Glutamatergic neuron (in vitro differentiated cells): ENCODE measurements at regions not wholly inside any gene's neighbourhood (a gene's known extent, or its start where the extent isn't known, plus 50 kb on each side); places are given as distances from the start of the nearest gene placed in this dataset.
"Not testable (repeated sequence)": the region's sequence is repeated elsewhere in the genome, so short reads cannot be mapped to it uniquely, and the experiment has no call there.

Experiments used
- DNase-seq: peaks from one replicate; pipeline ENCODE4 v3.0.0; 2022
- H3K27ac Mint-ChIP-seq: one replicate; pipeline ENCODE4 v1.8.0; 2020; ENCODE audit warnings: mild to moderate bottlenecking, mixed read lengths, inconsistent platforms; ENCODE audit not compliant: unreplicated experiment
- H3K27me3 Mint-ChIP-seq: one replicate; pipeline ENCODE4 v1.8.0; 2020; ENCODE audit warnings: mild to moderate bottlenecking, moderate library complexity, mixed read lengths, inconsistent platforms; ENCODE audit not compliant: unreplicated experiment
- H3K36me3 Mint-ChIP-seq: one replicate; pipeline ENCODE4 v1.8.0; 2020; ENCODE audit warnings: mild to moderate bottlenecking, mixed read lengths, inconsistent platforms; ENCODE audit not compliant: unreplicated experiment
- H3K4me1 Mint-ChIP-seq: one replicate; pipeline ENCODE4 v1.8.0; 2020; ENCODE audit warnings: mild to moderate bottlenecking, low read depth, mixed read lengths, inconsistent platforms; ENCODE audit not compliant: unreplicated experiment
- H3K4me3 Mint-ChIP-seq: one replicate; pipeline ENCODE4 v1.8.0; 2020; ENCODE audit warnings: mild to moderate bottlenecking, mixed read lengths, inconsistent platforms; ENCODE audit not compliant: unreplicated experiment
- H3K9me3 Mint-ChIP-seq: one replicate; pipeline ENCODE4 v1.8.0; 2020; ENCODE audit warnings: mild to moderate bottlenecking, moderate library complexity, mixed read lengths, inconsistent platforms; ENCODE audit not compliant: unreplicated experiment
- TF ChIP-seq, protein P1 (sequence below): fragments of 200-600 bp; sonication (generic); IDR thresholded peaks from one replicate; pipeline ENCODE4 v1.5.0; 2021; ENCODE audit not compliant: partially characterized antibody, unreplicated experiment

DNA sequence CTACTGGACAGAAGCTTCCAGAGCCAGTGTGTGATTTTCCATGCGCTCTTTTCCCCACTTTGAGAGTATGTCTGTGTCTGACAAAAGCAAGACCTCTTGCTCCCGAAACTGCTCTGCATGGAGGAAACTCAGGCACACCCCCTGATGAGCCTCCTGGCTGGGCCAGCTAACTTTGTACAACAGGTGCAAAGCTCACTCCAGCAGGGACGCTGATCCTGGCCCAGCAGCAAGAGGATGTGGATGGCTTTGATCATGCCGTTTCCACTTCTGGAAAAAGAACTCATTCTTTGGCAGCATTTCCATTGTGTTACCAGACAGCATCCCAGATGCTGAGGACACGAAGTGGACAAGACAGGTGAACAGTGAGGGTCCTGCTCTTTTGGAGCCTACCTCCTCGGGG is 103.1 kb downstream of the TLR5 start:
- Mint-ChIP-seq H3K9me3 (peaks cover 6% of the 10 kb centered on the region), H3K36me3 (no peaks in the 10 kb centered on the region), H3K27me3 (no peaks in the 10 kb centered on the region), H3K27ac (no peak overlapping the region), H3K4me3 (no peak overlapping the region), H3K4me1 (peaks cover 7% of the 10 kb centered on the region)
- no peak for DNase-seq
- TF ChIP-seq, protein P1, sequence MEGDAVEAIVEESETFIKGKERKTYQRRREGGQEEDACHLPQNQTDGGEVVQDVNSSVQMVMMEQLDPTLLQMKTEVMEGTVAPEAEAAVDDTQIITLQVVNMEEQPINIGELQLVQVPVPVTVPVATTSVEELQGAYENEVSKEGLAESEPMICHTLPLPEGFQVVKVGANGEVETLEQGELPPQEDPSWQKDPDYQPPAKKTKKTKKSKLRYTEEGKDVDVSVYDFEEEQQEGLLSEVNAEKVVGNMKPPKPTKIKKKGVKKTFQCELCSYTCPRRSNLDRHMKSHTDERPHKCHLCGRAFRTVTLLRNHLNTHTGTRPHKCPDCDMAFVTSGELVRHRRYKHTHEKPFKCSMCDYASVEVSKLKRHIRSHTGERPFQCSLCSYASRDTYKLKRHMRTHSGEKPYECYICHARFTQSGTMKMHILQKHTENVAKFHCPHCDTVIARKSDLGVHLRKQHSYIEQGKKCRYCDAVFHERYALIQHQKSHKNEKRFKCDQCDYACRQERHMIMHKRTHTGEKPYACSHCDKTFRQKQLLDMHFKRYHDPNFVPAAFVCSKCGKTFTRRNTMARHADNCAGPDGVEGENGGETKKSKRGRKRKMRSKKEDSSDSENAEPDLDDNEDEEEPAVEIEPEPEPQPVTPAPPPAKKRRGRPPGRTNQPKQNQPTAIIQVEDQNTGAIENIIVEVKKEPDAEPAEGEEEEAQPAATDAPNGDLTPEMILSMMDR = no peak

DNA sequence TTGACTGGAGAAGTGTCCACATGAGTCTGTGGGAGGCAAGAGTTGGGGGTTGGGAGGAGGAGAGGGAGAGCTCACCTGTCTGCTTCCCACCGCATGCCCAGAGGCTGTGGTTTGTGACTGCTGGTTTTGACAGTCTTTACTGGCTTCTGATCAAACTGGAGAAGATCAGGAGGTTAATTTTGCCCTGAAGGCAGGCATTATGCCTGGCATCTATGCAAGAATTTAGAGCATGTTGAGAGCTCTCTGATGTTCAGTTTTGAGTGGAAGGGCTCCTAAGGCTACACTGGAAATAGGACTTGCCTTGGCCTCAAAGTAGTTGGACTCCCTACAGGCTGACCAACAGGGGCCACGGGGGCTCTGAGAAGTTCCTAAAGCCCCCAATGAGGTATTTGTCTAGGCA is 101.6 kb downstream of the TLR5 start:
- Mint-ChIP-seq H3K27ac (no peak overlapping the region), H3K27me3 (no peaks in the 10 kb centered on the region)

DNA sequence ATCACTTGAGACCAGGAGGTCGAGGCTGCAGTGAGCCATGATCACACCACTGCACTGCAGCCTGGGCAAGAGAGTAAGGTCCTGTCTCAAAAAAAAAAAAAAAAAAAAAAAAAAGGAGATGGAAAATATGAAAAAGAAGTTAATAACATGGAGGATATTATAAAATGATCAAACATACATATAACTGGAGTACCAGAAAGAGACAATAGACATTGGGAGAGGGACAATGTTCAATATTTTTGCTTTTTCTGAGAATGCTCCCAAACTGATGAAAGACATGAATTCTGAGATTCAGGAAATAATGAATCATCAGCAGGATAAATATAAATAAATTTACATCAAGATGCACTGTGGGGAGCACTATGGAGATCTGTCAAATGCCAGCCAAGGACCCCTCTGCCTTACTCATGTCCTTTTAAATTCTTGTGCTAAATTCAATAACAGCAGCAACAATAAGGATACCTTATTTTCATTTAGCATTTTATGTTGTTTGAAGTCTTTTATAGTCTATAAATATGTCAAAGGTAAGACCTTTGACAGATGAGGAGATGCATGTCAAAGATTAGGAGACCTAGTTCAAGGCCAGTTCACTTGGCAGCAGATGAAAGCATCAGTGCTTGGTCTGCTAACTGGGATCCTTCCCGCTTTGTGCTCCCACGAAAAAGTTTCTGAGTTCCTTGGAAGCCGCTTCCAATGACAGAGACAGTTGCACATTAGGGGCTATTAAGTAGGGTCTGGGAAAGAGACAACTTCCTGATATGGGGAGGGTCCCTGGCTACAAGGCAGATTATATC is 97.7 kb downstream of the TLR5 start:
- H3K27ac Mint-ChIP-seq = no peak overlapping the region
- H3K36me3 Mint-ChIP-seq = peaks cover 15% of the 10 kb centered on the region
- DNase-seq = no peak
- H3K4me1 Mint-ChIP-seq = no peaks in the 10 kb centered on the region
- H3K4me3 Mint-ChIP-seq = no peak overlapping the region
- TF ChIP-seq, protein P1 = no peak
- H3K9me3 Mint-ChIP-seq = peaks cover under 1% of the 10 kb centered on the region
- peaks cover 2% of the 10 kb centered on the region for H3K27me3 Mint-ChIP-seq

More for the DNA sequence above, 101.6 kb downstream of the TLR5 start:
- Mint-ChIP-seq H3K9me3 (peaks cover 5% of the 10 kb centered on the region), H3K36me3 (peaks cover 8% of the 10 kb centered on the region), H3K4me1 (peaks cover 4% of the 10 kb centered on the region), H3K4me3 (no peak overlapping the region)
- no peak for DNase-seq
- TF ChIP-seq, protein P1 = no peak

DNA sequence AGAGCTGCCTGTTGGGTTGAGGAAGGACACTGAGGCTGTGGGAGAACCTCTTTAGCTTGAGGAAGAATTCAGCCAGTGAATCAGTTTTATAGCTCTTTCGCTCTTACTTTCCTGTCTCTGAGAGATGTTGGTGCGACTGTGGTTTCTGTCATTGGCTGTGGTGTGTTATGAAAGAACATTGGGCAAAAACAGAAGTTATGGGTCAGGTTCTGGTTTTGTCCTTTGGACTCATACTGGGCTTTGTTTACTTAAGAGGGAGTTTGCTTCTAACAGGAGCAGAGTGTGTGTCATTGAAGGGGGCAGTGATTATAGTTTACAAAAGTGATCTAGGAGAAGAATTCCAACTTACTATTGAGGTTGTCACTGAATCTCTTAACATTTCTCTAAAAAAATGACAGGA is 97.0 kb downstream of the TLR5 start:
- DNase-seq = no peak
- Mint-ChIP-seq H3K4me3 (no peak overlapping the region), H3K27me3 (peaks cover 2% of the 10 kb centered on the region)

DNA sequence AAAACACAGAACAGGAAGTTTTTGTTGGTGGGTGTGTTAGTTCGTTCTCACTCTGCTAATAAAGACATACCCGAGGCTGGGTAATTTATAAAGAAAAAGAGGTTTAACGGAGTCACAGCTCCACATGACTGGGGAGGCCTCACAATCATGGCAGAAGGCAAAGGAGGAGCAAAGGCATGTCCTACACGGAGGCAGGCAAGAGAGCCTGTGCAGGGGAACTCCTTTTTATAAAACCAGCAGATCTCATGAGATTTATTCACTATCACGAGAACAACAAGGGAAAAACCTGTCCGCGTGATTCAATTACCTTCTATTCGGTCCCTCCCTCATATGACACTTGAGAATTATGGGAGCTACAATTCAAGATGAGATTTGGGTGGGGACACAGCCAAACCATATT is 96.6 kb downstream of the TLR5 start:
- H3K36me3 Mint-ChIP-seq = peaks cover 15% of the 10 kb centered on the region
- not testable (repeated sequence) for H3K9me3 Mint-ChIP-seq, DNase-seq, H3K27ac Mint-ChIP-seq, H3K27me3 Mint-ChIP-seq, H3K4me1 Mint-ChIP-seq, H3K4me3 Mint-ChIP-seq

More for the DNA sequence above, 97.0 kb downstream of the TLR5 start:
- peaks cover 15% of the 10 kb centered on the region for H3K36me3 Mint-ChIP-seq
- no peak overlapping the region for H3K27ac Mint-ChIP-seq
- TF ChIP-seq, protein P1 = no peak
- H3K4me1 Mint-ChIP-seq = no peaks in the 10 kb centered on the region
- H3K9me3 Mint-ChIP-seq = no peaks in the 10 kb centered on the region
